WTC11 (cell line): ENCODE measurements at regions not wholly inside any gene's neighbourhood (a gene's known extent, or its start where the extent isn't known, plus 50 kb on each side); places are given as distances from the start of the nearest gene placed in this dataset.

Experiments
- ATAC-seq: fragments of 200-7000 bp; cut with Tn5 transposase; 2 replicates; pipeline ENCODE4 v1.10.0; 2021; ENCODE audit warnings: mild to moderate bottlenecking, moderate library complexity
- CTCF ChIA-PET: fragments of 300-600 bp; sonication (Branson Sonifier 250); formaldehyde crosslinking; loops from one replicate; lab custom pipeline; 2021; ENCODE audit warnings: antibody characterized with exemption; lab: Charles Lee
- POLR2A ChIA-PET: fragments of 350-600 bp; sonication (Branson Sonifier 250); formaldehyde crosslinking; loops from one replicate; lab custom pipeline; 2021; ENCODE audit warnings: antibody characterized with exemption; lab: Charles Lee
- DNase-seq: peaks from one replicate; pipeline ENCODE4 v3.0.0; 2021; ENCODE audit warnings: low spot score
- H3K27ac Mint-ChIP-seq: 2 replicates; pipeline ENCODE4 v1.8.0; 2021; ENCODE audit warnings: mixed read lengths
- H3K27me3 Mint-ChIP-seq: 2 replicates; pipeline ENCODE4 v1.8.0; 2021; ENCODE audit warnings: low read depth, mild to moderate bottlenecking, moderate library complexity, mixed read lengths
- H3K36me3 Mint-ChIP-seq: 2 replicates; pipeline ENCODE4 v1.8.0; 2021; ENCODE audit warnings: mixed read lengths
- H3K4me1 Mint-ChIP-seq: 2 replicates; pipeline ENCODE4 v1.8.0; 2022; ENCODE audit warnings: mixed read lengths
- H3K4me3 Mint-ChIP-seq: 2 replicates; pipeline ENCODE4 v1.8.0; 2021; ENCODE audit warnings: mild to moderate bottlenecking, moderate library complexity, mixed read lengths
- H3K9me3 Mint-ChIP-seq: 2 replicates; pipeline ENCODE4 v1.8.0; 2021; ENCODE audit warnings: mixed read lengths
- ETV6 ChIP-seq: sonication (generic); formaldehyde crosslinking; IDR thresholded peaks from 2 replicates; pipeline ENCODE4 v1.8.1; 2022; ENCODE audit warnings: mild to moderate bottlenecking, missing genetic modification reagents
- JUN ChIP-seq: sonication (generic); formaldehyde crosslinking; IDR thresholded peaks from 2 replicates; pipeline ENCODE4 v1.8.0; 2023; ENCODE audit warnings: mild to moderate bottlenecking, missing genetic modification reagents
- PRRX2 ChIP-seq: fragments of 250-450 bp; sonication (Bioruptor Pico); IDR thresholded peaks from 2 replicates; pipeline ENCODE4 v1.8.0; 2021; ENCODE audit warnings: mild to moderate bottlenecking
- SMAD4 ChIP-seq: sonication (generic); formaldehyde crosslinking; IDR thresholded peaks from 2 replicates; pipeline ENCODE4 v1.8.0; 2022; ENCODE audit warnings: mild to moderate bottlenecking, missing genetic modification reagents
- ZBTB21 ChIP-seq: sonication (generic); formaldehyde crosslinking; IDR thresholded peaks from 2 replicates; pipeline ENCODE4 v1.8.1; 2023; ENCODE audit warnings: mild to moderate bottlenecking, missing genetic modification reagents, borderline replicate concordance
- ZNF232 ChIP-seq: sonication (generic); formaldehyde crosslinking; IDR thresholded peaks from 2 replicates; pipeline ENCODE4 v1.8.0; 2022; ENCODE audit warnings: mild to moderate bottlenecking, missing genetic modification reagents
- ZNF317 ChIP-seq: sonication (generic); formaldehyde crosslinking; IDR thresholded peaks from 2 replicates; pipeline ENCODE4 v1.8.1; 2023; ENCODE audit warnings: low read depth, mild to moderate bottlenecking, moderate library complexity, missing genetic modification reagents, borderline replicate concordance
- ZNF396 ChIP-seq: fragments of 250-450 bp; sonication (Bioruptor Pico); IDR thresholded peaks from 2 replicates; pipeline ENCODE4 v1.8.0; 2021; ENCODE audit warnings: mild to moderate bottlenecking, moderate library complexity, borderline replicate concordance
- ZNF671 ChIP-seq: fragments of 250-450 bp; sonication (Bioruptor Pico); IDR thresholded peaks from 2 replicates; pipeline ENCODE4 v1.8.0; 2021; ENCODE audit warnings: mild to moderate bottlenecking
- TF ChIP-seq, protein P1 (sequence below): sonication (generic); formaldehyde crosslinking; IDR thresholded peaks from 2 replicates; pipeline ENCODE4 v1.8.1; 2022; ENCODE audit warnings: mild to moderate bottlenecking, moderate library complexity, missing genetic modification reagents
- TF ChIP-seq, protein P2 (sequence below): sonication (generic); formaldehyde crosslinking; IDR thresholded peaks from 2 replicates; pipeline ENCODE4 v1.8.0; 2022; ENCODE audit warnings: mild to moderate bottlenecking, missing genetic modification reagents
- TF ChIP-seq, protein P3 (sequence below): sonication (generic); formaldehyde crosslinking; IDR thresholded peaks from 2 replicates; pipeline ENCODE4 v1.8.1; 2022; ENCODE audit warnings: mild to moderate bottlenecking, missing genetic modification reagents, moderate library complexity, borderline replicate concordance
- TF ChIP-seq, protein P4 (sequence below): fragments of 250-450 bp; sonication (Bioruptor Pico); IDR thresholded peaks from 2 replicates; pipeline ENCODE4 v2.1.2; 2022; ENCODE audit warnings: mild to moderate bottlenecking, moderate library complexity
- TF ChIP-seq, protein P5 (sequence below): sonication (generic); formaldehyde crosslinking; IDR thresholded peaks from 2 replicates; pipeline ENCODE4 v1.8.0; 2022; ENCODE audit warnings: mild to moderate bottlenecking, missing genetic modification reagents
- TF ChIP-seq, protein P6 (sequence below): sonication (generic); formaldehyde crosslinking; IDR thresholded peaks from 2 replicates; pipeline ENCODE4 v1.8.0; 2022; ENCODE audit warnings: missing genetic modification reagents
- TF ChIP-seq, protein P7 (sequence below): sonication (generic); formaldehyde crosslinking; IDR thresholded peaks from 2 replicates; pipeline ENCODE4 v1.8.1; 2023; ENCODE audit warnings: mild to moderate bottlenecking, missing genetic modification reagents, borderline replicate concordance
- TF ChIP-seq, protein P8 (sequence below): fragments of 250-450 bp; sonication (Bioruptor Pico); IDR thresholded peaks from 2 replicates; pipeline ENCODE4 v1.9.0; 2021; ENCODE audit warnings: mild to moderate bottlenecking

DNA sequence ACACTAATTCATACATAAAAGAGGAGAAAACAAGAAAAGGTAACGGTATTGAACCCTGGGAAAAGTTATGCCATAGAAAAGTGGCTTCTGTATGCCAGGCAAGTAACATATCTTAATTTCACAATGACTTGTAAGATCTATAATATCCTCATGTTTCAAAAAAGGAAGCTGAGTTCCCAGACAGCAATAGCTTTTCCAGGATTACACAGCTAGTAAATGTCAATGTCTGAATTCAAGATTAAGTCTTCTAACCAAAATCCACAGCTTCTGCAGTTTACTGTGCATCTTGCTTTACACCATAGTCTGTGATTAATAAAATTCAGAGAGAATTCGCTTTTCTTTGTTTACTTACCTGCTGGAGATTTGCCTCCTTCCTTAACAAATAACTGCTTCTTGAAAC is 55.8 kb upstream of the GAB1 start:
- Mint-ChIP-seq H3K27ac (no peak overlapping the region), H3K9me3 (no peaks in the 10 kb centered on the region), H3K4me3 (no peak overlapping the region), H3K27me3 (no peaks in the 10 kb centered on the region), H3K4me1 (peaks cover 4% of the 10 kb centered on the region), H3K36me3 (no peaks in the 10 kb centered on the region)
- no peak for ATAC-seq
- ChIA-PET POLR2A (no interaction called here), CTCF (no interaction called here)
- DNase-seq: no peak
- TF ChIP-seq ZNF671: no peak
- TF ChIP-seq, protein P1, sequence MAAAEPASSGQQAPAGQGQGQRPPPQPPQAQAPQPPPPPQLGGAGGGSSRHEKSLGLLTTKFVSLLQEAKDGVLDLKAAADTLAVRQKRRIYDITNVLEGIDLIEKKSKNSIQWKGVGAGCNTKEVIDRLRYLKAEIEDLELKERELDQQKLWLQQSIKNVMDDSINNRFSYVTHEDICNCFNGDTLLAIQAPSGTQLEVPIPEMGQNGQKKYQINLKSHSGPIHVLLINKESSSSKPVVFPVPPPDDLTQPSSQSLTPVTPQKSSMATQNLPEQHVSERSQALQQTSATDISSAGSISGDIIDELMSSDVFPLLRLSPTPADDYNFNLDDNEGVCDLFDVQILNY (CRISPR knock-in tag): no peak
- no peak for TF ChIP-seq JUN
- no peak for TF ChIP-seq SMAD4
- TF ChIP-seq ZNF396: no peak
- TF ChIP-seq, protein P2, sequence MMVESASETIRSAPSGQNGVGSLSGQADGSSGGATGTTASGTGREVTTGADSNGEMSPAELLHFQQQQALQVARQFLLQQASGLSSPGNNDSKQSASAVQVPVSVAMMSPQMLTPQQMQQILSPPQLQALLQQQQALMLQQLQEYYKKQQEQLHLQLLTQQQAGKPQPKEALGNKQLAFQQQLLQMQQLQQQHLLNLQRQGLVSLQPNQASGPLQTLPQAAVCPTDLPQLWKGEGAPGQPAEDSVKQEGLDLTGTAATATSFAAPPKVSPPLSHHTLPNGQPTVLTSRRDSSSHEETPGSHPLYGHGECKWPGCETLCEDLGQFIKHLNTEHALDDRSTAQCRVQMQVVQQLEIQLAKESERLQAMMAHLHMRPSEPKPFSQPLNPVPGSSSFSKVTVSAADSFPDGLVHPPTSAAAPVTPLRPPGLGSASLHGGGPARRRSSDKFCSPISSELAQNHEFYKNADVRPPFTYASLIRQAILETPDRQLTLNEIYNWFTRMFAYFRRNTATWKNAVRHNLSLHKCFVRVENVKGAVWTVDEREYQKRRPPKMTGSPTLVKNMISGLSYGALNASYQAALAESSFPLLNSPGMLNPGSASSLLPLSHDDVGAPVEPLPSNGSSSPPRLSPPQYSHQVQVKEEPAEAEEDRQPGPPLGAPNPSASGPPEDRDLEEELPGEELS (CRISPR knock-in tag): no peak
- TF ChIP-seq, protein P3, sequence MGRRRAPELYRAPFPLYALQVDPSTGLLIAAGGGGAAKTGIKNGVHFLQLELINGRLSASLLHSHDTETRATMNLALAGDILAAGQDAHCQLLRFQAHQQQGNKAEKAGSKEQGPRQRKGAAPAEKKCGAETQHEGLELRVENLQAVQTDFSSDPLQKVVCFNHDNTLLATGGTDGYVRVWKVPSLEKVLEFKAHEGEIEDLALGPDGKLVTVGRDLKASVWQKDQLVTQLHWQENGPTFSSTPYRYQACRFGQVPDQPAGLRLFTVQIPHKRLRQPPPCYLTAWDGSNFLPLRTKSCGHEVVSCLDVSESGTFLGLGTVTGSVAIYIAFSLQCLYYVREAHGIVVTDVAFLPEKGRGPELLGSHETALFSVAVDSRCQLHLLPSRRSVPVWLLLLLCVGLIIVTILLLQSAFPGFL: no peak
- TF ChIP-seq, protein P4, sequence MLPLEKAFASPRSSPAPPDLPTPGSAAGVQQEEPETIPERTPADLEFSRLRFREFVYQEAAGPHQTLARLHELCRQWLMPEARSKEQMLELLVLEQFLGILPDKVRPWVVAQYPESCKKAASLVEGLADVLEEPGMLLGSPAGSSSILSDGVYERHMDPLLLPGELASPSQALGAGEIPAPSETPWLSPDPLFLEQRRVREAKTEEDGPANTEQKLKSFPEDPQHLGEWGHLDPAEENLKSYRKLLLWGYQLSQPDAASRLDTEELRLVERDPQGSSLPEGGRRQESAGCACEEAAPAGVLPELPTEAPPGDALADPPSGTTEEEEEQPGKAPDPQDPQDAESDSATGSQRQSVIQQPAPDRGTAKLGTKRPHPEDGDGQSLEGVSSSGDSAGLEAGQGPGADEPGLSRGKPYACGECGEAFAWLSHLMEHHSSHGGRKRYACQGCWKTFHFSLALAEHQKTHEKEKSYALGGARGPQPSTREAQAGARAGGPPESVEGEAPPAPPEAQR: no peak
- TF ChIP-seq, protein P5, sequence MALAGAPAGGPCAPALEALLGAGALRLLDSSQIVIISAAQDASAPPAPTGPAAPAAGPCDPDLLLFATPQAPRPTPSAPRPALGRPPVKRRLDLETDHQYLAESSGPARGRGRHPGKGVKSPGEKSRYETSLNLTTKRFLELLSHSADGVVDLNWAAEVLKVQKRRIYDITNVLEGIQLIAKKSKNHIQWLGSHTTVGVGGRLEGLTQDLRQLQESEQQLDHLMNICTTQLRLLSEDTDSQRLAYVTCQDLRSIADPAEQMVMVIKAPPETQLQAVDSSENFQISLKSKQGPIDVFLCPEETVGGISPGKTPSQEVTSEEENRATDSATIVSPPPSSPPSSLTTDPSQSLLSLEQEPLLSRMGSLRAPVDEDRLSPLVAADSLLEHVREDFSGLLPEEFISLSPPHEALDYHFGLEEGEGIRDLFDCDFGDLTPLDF (CRISPR knock-in tag): no peak
- TF ChIP-seq, protein P6, sequence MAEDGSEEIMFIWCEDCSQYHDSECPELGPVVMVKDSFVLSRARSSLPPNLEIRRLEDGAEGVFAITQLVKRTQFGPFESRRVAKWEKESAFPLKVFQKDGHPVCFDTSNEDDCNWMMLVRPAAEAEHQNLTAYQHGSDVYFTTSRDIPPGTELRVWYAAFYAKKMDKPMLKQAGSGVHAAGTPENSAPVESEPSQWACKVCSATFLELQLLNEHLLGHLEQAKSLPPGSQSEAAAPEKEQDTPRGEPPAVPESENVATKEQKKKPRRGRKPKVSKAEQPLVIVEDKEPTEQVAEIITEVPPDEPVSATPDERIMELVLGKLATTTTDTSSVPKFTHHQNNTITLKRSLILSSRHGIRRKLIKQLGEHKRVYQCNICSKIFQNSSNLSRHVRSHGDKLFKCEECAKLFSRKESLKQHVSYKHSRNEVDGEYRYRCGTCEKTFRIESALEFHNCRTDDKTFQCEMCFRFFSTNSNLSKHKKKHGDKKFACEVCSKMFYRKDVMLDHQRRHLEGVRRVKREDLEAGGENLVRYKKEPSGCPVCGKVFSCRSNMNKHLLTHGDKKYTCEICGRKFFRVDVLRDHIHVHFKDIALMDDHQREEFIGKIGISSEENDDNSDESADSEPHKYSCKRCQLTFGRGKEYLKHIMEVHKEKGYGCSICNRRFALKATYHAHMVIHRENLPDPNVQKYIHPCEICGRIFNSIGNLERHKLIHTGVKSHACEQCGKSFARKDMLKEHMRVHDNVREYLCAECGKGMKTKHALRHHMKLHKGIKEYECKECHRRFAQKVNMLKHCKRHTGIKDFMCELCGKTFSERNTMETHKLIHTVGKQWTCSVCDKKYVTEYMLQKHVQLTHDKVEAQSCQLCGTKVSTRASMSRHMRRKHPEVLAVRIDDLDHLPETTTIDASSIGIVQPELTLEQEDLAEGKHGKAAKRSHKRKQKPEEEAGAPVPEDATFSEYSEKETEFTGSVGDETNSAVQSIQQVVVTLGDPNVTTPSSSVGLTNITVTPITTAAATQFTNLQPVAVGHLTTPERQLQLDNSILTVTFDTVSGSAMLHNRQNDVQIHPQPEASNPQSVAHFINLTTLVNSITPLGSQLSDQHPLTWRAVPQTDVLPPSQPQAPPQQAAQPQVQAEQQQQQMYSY: no peak
- TF ChIP-seq ZBTB21 (CRISPR knock-in tag): no peak
- TF ChIP-seq, protein P7, sequence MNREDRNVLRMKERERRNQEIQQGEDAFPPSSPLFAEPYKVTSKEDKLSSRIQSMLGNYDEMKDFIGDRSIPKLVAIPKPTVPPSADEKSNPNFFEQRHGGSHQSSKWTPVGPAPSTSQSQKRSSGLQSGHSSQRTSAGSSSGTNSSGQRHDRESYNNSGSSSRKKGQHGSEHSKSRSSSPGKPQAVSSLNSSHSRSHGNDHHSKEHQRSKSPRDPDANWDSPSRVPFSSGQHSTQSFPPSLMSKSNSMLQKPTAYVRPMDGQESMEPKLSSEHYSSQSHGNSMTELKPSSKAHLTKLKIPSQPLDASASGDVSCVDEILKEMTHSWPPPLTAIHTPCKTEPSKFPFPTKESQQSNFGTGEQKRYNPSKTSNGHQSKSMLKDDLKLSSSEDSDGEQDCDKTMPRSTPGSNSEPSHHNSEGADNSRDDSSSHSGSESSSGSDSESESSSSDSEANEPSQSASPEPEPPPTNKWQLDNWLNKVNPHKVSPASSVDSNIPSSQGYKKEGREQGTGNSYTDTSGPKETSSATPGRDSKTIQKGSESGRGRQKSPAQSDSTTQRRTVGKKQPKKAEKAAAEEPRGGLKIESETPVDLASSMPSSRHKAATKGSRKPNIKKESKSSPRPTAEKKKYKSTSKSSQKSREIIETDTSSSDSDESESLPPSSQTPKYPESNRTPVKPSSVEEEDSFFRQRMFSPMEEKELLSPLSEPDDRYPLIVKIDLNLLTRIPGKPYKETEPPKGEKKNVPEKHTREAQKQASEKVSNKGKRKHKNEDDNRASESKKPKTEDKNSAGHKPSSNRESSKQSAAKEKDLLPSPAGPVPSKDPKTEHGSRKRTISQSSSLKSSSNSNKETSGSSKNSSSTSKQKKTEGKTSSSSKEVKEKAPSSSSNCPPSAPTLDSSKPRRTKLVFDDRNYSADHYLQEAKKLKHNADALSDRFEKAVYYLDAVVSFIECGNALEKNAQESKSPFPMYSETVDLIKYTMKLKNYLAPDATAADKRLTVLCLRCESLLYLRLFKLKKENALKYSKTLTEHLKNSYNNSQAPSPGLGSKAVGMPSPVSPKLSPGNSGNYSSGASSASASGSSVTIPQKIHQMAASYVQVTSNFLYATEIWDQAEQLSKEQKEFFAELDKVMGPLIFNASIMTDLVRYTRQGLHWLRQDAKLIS (CRISPR knock-in tag): no peak
- no peak for TF ChIP-seq ZNF232
- no peak for TF ChIP-seq ZNF317 (CRISPR knock-in tag)
- TF ChIP-seq ETV6 (CRISPR knock-in tag): no peak
- no peak for TF ChIP-seq PRRX2 (CRISPR knock-in tag)
- TF ChIP-seq, protein P8, sequence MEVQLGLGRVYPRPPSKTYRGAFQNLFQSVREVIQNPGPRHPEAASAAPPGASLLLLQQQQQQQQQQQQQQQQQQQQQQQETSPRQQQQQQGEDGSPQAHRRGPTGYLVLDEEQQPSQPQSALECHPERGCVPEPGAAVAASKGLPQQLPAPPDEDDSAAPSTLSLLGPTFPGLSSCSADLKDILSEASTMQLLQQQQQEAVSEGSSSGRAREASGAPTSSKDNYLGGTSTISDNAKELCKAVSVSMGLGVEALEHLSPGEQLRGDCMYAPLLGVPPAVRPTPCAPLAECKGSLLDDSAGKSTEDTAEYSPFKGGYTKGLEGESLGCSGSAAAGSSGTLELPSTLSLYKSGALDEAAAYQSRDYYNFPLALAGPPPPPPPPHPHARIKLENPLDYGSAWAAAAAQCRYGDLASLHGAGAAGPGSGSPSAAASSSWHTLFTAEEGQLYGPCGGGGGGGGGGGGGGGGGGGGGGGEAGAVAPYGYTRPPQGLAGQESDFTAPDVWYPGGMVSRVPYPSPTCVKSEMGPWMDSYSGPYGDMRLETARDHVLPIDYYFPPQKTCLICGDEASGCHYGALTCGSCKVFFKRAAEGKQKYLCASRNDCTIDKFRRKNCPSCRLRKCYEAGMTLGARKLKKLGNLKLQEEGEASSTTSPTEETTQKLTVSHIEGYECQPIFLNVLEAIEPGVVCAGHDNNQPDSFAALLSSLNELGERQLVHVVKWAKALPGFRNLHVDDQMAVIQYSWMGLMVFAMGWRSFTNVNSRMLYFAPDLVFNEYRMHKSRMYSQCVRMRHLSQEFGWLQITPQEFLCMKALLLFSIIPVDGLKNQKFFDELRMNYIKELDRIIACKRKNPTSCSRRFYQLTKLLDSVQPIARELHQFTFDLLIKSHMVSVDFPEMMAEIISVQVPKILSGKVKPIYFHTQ (CRISPR knock-in tag): no peak
